ENCODE measurements at regions not wholly inside any gene's neighbourhood (a gene's known extent, or its start where the extent isn't known, plus 50 kb on each side); places are given as distances from the start of the nearest gene placed in this dataset.

DNA sequence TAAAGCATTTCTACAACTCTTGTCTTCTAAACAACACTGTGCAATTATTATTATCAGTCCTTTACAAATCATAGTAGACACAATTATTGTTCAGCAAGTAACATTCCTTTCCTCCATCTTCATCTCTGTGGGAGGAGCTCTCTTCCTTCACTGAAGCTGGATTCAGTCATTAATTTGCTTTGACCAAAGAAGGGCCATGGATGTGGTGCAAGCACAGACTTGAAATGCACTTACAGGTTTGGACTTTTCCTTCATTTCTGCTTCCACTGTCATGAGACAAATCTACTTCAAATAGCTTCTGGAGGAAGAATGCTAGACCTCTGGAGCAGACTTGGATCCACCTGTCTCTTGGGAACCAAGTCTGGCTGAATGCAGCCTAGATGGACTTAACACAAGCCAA lies 336.6 kb upstream of the SLITRK6 start:
- Histone ChIP-seq H2BK12ac (ENCODE audit: low read depth, low read length) (no peak overlapping the region), H4K5ac (ENCODE audit: insufficient read length, low read depth, low read length) (no peak overlapping the region), H2BK120ac (replicated peaks; ENCODE audit: low read depth, low read length) (no peak overlapping the region), H3K79me1 (ENCODE audit: low read depth, low read length) (no peaks in the 10 kb centered on the region), H3K36me3 (ENCODE audit: control insufficient read depth in 2 of 4, insufficient read depth in 4 of 4, low read length in 3 of 4) (no peaks in the 10 kb centered on the region), H3K18ac (ENCODE audit: extremely low read depth, low read length) (no peak overlapping the region), H2BK5ac (ENCODE audit: low read depth, low read length) (no peak overlapping the region), H3K9me3 (ENCODE audit: insufficient read depth in 2 of 2, low read depth in 1 of 2, low read length in 1 of 2) (no peaks in the 10 kb centered on the region), H4K20me1 (replicated peaks in 1 of 2; ENCODE audit: control insufficient read depth in 1 of 2, insufficient read depth in 2 of 2, low read length in 2 of 2) (no peaks in the 10 kb centered on the region), H4K8ac (ENCODE audit: extremely low read depth, insufficient read depth, low read length) (no peak overlapping the region), H3K23ac (ENCODE audit: insufficient read length) (no peak overlapping the region), H3K14ac (ENCODE audit: insufficient read length) (no peak overlapping the region), H4K91ac (replicated peaks; ENCODE audit: insufficient read length, low read length) (no peak overlapping the region), H3K79me2 (ENCODE audit: control insufficient read depth in 1 of 2, insufficient read depth in 2 of 2, low read length in 2 of 2) (no peaks in the 10 kb centered on the region), H3K56ac (replicated peaks; ENCODE audit: insufficient read length, low read depth, low read length) (no peak overlapping the region), H2BK20ac (ENCODE audit: low read length) (no peak overlapping the region), H3K4me1 (replicated peaks in 1 of 4; ENCODE audit: control insufficient read depth in 3 of 4, insufficient read depth in 4 of 4, low read length in 3 of 4) (no peaks in the 10 kb centered on the region), H3K9ac (replicated peaks in 1 of 4; ENCODE audit: extremely low read depth in 1 of 4, low read depth in 3 of 4, low read length in 3 of 4) (no peak overlapping the region), H3K23me2 (ENCODE audit: low read depth, low read length) (no peaks in the 10 kb centered on the region), H2AFZ (ENCODE audit: low read length) (no peak overlapping the region), H3K27me3 (replicated peaks in 1 of 4; ENCODE audit: control insufficient read depth in 3 of 4, extremely low read depth in 1 of 4, insufficient read depth in 3 of 4, low read length in 3 of 4) (no peaks in the 10 kb centered on the region), H2AK5ac (ENCODE audit: low read depth, low read length) (no peak overlapping the region), H3K4me2 (ENCODE audit: insufficient read depth in 1 of 2, low read depth in 2 of 2, low read length in 2 of 2) (no peak overlapping the region), H2BK15ac (ENCODE audit: low read length) (no peak overlapping the region), H3K27ac (ENCODE audit: low read depth, low read length) (no peak overlapping the region), H3K4me3 (ENCODE audit: extremely low read depth in 1 of 4, insufficient read depth in 2 of 4, low read depth in 3 of 4, low read length in 4 of 4) (no peak overlapping the region), H3K4ac (replicated peaks; ENCODE audit: insufficient read length, low read depth, low read length) (no peak overlapping the region)
- POLR2A ChIA-PET (ENCODE audit: partially characterized antibody) = no interaction called here
- DNase-seq (ENCODE audit: low read depth in 1 of 2, low spot score in 2 of 2) (no peak), FAIRE-seq (no peak)
- CTCF ChIA-PET (ENCODE audit: partially characterized antibody) = interaction anchor here (0.6 kb wide), 1 partner anchor 1228 kb away, joined by 5 read pairs; no protein-coding TSS in a partner anchor
- TF ChIP-seq CHD2 (IDR thresholded peaks at IDR 0.05; ENCODE audit: low read length) = no peak
